ENCODE measurements at regions not wholly inside any gene's neighbourhood (a gene's known extent, or its start where the extent isn't known, plus 50 kb on each side); places are given as distances from the start of the nearest gene placed in this dataset.

DNA sequence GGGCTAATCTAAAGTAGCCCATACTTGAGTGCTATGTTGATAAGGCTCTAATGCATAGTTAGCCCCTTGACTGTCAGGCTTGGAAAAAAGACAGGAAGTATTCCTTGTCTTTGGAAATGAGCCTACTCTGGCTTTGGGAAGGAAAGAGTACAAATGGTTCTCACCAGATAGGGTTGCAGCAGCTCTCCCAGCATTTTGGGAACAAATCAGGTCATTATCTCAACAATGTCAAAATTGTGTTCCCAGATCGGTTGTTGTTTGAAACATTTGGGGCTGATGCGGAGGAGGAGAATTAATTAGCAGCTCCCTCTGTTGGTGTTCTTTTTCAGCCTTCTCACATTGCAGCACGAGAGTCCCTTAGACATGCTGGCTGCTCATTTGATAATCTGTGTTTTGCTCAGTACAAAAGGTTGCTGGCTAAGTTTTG lies 294.7 kb upstream of the DMRT1 start (continued):
- TF ChIP-seq TCF12 (IDR thresholded peaks at IDR 0.05; ENCODE audit: low read depth, low read length) (no peak), KDM1A (IDR thresholded peaks at IDR 0.05; ENCODE audit: borderline replicate concordance, low read length) (no peak)

Measured in H1 (cell line).